ENCODE measurements at regions not wholly inside any gene's neighbourhood (a gene's known extent, or its start where the extent isn't known, plus 50 kb on each side); places are given as distances from the start of the nearest gene placed in this dataset.

GRCh38 chr2:207403950-207404349 lies 125.8 kb upstream of the CREB1 start:
- TF ChIP-seq EZH2phosphoT487 (IDR thresholded peaks at IDR 0.05; ENCODE audit: low read depth): no peak
- no peak for TF ChIP-seq CTCF (IDR thresholded peaks at IDR 0.05; ENCODE audit: low read depth, low read length)

Data from OCI-LY3 (cell line).